ENCODE measurements at regions not wholly inside any gene's neighbourhood (a gene's known extent, or its start where the extent isn't known, plus 50 kb on each side); places are given as distances from the start of the nearest gene placed in this dataset.

DNA sequence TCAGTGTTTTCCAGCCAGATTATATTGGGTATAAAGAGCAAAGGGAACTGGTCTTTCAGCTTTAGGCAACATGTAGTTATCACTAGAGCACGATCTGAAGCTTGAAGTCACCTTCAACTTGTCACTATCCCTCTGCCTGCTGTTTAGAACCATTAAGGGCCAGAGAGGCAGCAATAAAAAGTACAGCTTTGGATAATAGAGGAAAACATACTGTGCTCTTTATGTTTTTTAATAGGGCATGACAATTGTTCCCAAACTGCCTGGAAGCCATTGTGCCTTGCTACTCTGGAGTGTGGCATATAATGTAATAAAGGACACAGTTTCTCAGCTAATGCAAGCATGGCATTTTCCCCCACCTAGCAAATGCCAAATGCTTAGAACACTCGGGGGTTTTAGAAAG, 1912.0 kb upstream of the RAG2 start:
- Histone ChIP-seq H3K27ac (no peak overlapping the region), H3K9me3 (ENCODE audit: low read depth) (no peaks in the 10 kb centered on the region), H3K4me2 (ENCODE audit: unreplicated experiment) (no peak overlapping the region), H4K20me1 (ENCODE audit: insufficient read depth) (no peaks in the 10 kb centered on the region), H3K79me2 (ENCODE audit: insufficient read depth) (no peaks in the 10 kb centered on the region), H3F3A (ENCODE audit: insufficient read depth) (no peaks in the 10 kb centered on the region), H3K4me1 (ENCODE audit: insufficient read depth) (no peaks in the 10 kb centered on the region), H3K9ac (no peak overlapping the region), H3K4me3 (no peak overlapping the region), H3K9me2 (ENCODE audit: insufficient read depth) (no peaks in the 10 kb centered on the region), H3K36me3 (ENCODE audit: low read depth) (no peaks in the 10 kb centered on the region), H2AFZ (no peak overlapping the region), H3K27me3 (replicated peaks; ENCODE audit: insufficient read depth) (no peaks in the 10 kb centered on the region)
- WGBS, 2 experiments (ENCODE audit: low coverage in 1 of 2, low lambda C conversion rate in 2 of 2, missing lambda C conversion rate in 2 of 2): 0 to 4% methylated on average over 2 of the region's 2 CpGs
- TF ChIP-seq EZH2 (IDR thresholded peaks at IDR 0.05; ENCODE audit: insufficient read depth, poor library complexity, severe bottlenecking): no peak
- no peak for TF ChIP-seq EZH2phosphoT487 (IDR thresholded peaks at IDR 0.05; ENCODE audit: insufficient read depth, low read depth)
- in situ Hi-C loops (cut with MboI): no loop called here
- DNase-seq: no peak

DNA sequence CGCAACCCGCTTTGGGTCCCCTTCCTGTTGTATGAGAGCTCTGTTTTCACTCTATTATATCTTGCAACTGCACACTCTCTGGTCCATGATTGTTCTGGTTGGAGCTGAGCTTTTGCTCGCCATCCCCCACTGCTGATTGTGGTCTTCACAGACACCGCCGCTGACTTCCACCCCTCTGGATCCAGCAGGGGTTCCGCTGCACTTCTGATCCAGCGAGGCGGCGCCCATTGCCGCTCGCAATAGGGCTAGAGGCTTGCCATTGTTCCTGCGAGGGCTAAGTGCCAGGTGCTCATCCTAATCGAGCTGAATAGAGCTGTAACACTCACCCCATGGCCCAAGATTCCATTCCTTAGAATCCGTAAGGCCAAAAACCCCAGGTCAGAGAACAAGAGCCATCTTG, 1905.8 kb upstream of the RAG2 start:
- H3K27ac ChIP-seq: no peak overlapping the region
- no peaks in the 10 kb centered on the region for H3K79me2 ChIP-seq (ENCODE audit: insufficient read depth)
- H4K20me1 ChIP-seq (ENCODE audit: insufficient read depth): no peaks in the 10 kb centered on the region
- H3K4me2 ChIP-seq (ENCODE audit: unreplicated experiment): no peak overlapping the region
- H3K27me3 ChIP-seq (replicated peaks; ENCODE audit: insufficient read depth): no peaks in the 10 kb centered on the region
- in situ Hi-C loops (cut with MboI): no loop called here
- H3K9me3 ChIP-seq (ENCODE audit: low read depth): no peaks in the 10 kb centered on the region
- H2AFZ ChIP-seq: no peak overlapping the region
- no peaks in the 10 kb centered on the region for H3K4me1 ChIP-seq (ENCODE audit: insufficient read depth)
- H3K9ac ChIP-seq: no peak overlapping the region
- no peak overlapping the region for H3K4me3 ChIP-seq
- DNase-seq: no peak
- no peaks in the 10 kb centered on the region for H3K9me2 ChIP-seq (ENCODE audit: insufficient read depth)
- TF ChIP-seq EZH2phosphoT487 (IDR thresholded peaks at IDR 0.05; ENCODE audit: insufficient read depth, low read depth) (no peak), EZH2 (IDR thresholded peaks at IDR 0.05; ENCODE audit: insufficient read depth, poor library complexity, severe bottlenecking) (no peak)
- H3F3A ChIP-seq (ENCODE audit: insufficient read depth): no peaks in the 10 kb centered on the region
- WGBS, 2 experiments (ENCODE audit: low coverage in 1 of 2, low lambda C conversion rate in 2 of 2, missing lambda C conversion rate in 2 of 2): 47 to 56% methylated on average over 14 of the region's 14 CpGs
- H3K36me3 ChIP-seq (ENCODE audit: low read depth): no peaks in the 10 kb centered on the region

DNA sequence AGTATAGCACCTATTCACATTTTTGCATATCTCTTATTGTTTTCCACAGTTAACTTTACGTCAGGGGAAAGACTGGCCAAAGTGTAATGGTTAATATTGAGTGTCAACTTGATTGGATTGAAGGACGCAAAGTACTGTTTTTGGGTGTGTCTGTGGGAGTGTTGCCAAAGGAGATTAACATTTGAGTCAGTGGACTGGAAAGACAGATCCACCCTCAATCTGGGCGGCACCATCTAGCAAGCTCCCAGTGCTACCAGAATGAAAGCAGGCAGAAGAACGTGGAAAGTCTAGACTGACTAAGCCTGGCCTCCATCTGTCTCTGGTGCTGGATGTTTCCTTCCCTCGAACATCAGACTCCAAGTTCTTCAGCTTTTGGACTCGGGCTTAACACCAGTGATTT, 1900.7 kb upstream of the RAG2 start:
- no peaks in the 10 kb centered on the region for H3F3A ChIP-seq (ENCODE audit: insufficient read depth)
- no peak overlapping the region for H3K27ac ChIP-seq
- no peaks in the 10 kb centered on the region for H3K9me3 ChIP-seq (ENCODE audit: low read depth)
- no peak overlapping the region for H3K9ac ChIP-seq
- TF ChIP-seq EZH2phosphoT487 (IDR thresholded peaks at IDR 0.05; ENCODE audit: insufficient read depth, low read depth): no peak
- TF ChIP-seq EZH2 (IDR thresholded peaks at IDR 0.05; ENCODE audit: insufficient read depth, poor library complexity, severe bottlenecking): no peak
- no peaks in the 10 kb centered on the region for H3K27me3 ChIP-seq (replicated peaks; ENCODE audit: insufficient read depth)
- no peak overlapping the region for H3K4me2 ChIP-seq (ENCODE audit: unreplicated experiment)
- H3K4me1 ChIP-seq (ENCODE audit: insufficient read depth): no peaks in the 10 kb centered on the region
- no peak overlapping the region for H2AFZ ChIP-seq
- no peak overlapping the region for H3K4me3 ChIP-seq
- 16% methylated on average over 6 of the region's 6 CpGs for WGBS, 2 experiments (ENCODE audit: low coverage in 1 of 2, low lambda C conversion rate in 2 of 2, missing lambda C conversion rate in 2 of 2)
- DNase-seq: no peak
- H3K79me2 ChIP-seq (ENCODE audit: insufficient read depth): no peaks in the 10 kb centered on the region
- no peaks in the 10 kb centered on the region for H3K36me3 ChIP-seq (ENCODE audit: low read depth)
- in situ Hi-C loops (cut with MboI): no loop called here
- no peaks in the 10 kb centered on the region for H4K20me1 ChIP-seq (ENCODE audit: insufficient read depth)
- no peaks in the 10 kb centered on the region for H3K9me2 ChIP-seq (ENCODE audit: insufficient read depth)

DNA sequence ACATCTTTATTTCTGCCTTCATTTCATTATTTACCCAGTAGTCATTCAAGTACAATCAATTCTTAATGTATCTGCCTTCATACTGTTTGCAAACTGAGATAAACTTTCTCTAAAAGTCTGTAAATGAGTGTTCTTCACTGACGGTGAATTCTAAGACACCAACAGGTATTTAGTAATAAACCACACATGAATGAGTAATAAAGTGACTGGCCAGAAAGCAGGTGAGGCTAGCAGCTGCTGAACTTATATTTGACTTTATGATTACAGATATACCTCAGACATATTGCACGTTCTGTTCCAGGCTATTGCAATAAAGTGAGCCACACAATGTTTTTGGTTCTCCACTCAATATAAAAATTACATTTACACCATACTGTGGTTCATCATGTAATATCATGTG, 1894.0 kb upstream of the RAG2 start:
- no peaks in the 10 kb centered on the region for H3K9me2 ChIP-seq (ENCODE audit: insufficient read depth)
- TF ChIP-seq EZH2phosphoT487 (IDR thresholded peaks at IDR 0.05; ENCODE audit: insufficient read depth, low read depth): no peak
- TF ChIP-seq EZH2 (IDR thresholded peaks at IDR 0.05; ENCODE audit: insufficient read depth, poor library complexity, severe bottlenecking): no peak
- no peak overlapping the region for H3K4me2 ChIP-seq (ENCODE audit: unreplicated experiment)
- H3K27me3 ChIP-seq (replicated peaks; ENCODE audit: insufficient read depth): no peaks in the 10 kb centered on the region
- no peaks in the 10 kb centered on the region for H3K9me3 ChIP-seq (ENCODE audit: low read depth)
- no peak overlapping the region for H3K27ac ChIP-seq
- H4K20me1 ChIP-seq (ENCODE audit: insufficient read depth): no peaks in the 10 kb centered on the region
- H3K4me1 ChIP-seq (ENCODE audit: insufficient read depth): no peaks in the 10 kb centered on the region
- no peaks in the 10 kb centered on the region for H3K79me2 ChIP-seq (ENCODE audit: insufficient read depth)
- 31 to 45% methylated on average over 2 of the region's 2 CpGs for WGBS, 2 experiments (ENCODE audit: low coverage in 1 of 2, low lambda C conversion rate in 2 of 2, missing lambda C conversion rate in 2 of 2)
- in situ Hi-C loops (cut with MboI): no loop called here
- H3K4me3 ChIP-seq: no peak overlapping the region
- DNase-seq: no peak
- no peaks in the 10 kb centered on the region for H3K36me3 ChIP-seq (ENCODE audit: low read depth)
- no peak overlapping the region for H3K9ac ChIP-seq
- no peak overlapping the region for H2AFZ ChIP-seq
- no peaks in the 10 kb centered on the region for H3F3A ChIP-seq (ENCODE audit: insufficient read depth)

DNA sequence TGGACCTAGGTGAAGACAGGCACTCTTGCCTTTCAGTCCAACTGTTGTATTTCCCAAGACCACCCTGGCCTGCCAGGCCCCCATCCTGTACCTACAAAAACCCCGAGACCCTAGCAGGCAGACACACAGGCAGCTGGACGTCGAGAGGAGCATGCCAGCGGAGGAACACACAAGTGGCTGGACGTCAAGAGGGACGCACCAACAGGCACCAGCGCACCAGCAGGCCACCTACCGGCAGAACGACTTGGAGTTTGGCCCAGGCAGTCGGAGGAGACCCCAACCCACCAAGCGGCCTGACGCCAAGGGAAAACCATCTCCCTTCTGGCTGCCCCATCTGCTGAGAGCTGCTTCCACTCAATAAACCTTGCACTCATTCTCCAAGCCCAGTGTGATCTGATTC, 1883.4 kb upstream of the RAG2 start:
- no peak overlapping the region for H3K27ac ChIP-seq
- TF ChIP-seq EZH2phosphoT487 (IDR thresholded peaks at IDR 0.05; ENCODE audit: insufficient read depth, low read depth) (no peak), EZH2 (IDR thresholded peaks at IDR 0.05; ENCODE audit: insufficient read depth, poor library complexity, severe bottlenecking) (no peak)
- H3K36me3 ChIP-seq (ENCODE audit: low read depth): no peaks in the 10 kb centered on the region
- DNase-seq: no peak
- H2AFZ ChIP-seq: no peak overlapping the region
- no peaks in the 10 kb centered on the region for H3K9me3 ChIP-seq (ENCODE audit: low read depth)
- H3K9me2 ChIP-seq (ENCODE audit: insufficient read depth): no peaks in the 10 kb centered on the region
- no peak overlapping the region for H3K4me2 ChIP-seq (ENCODE audit: unreplicated experiment)
- H3K79me2 ChIP-seq (ENCODE audit: insufficient read depth): no peaks in the 10 kb centered on the region
- H3K4me1 ChIP-seq (ENCODE audit: insufficient read depth): no peaks in the 10 kb centered on the region
- H3K4me3 ChIP-seq: no peak overlapping the region
- H3K27me3 ChIP-seq (replicated peaks; ENCODE audit: insufficient read depth): no peaks in the 10 kb centered on the region
- no peak overlapping the region for H3K9ac ChIP-seq
- in situ Hi-C loops (cut with MboI): no loop called here
- H3F3A ChIP-seq (ENCODE audit: insufficient read depth): no peaks in the 10 kb centered on the region
- H4K20me1 ChIP-seq (ENCODE audit: insufficient read depth): no peaks in the 10 kb centered on the region
- WGBS, 2 experiments (ENCODE audit: low coverage in 1 of 2, low lambda C conversion rate in 2 of 2, missing lambda C conversion rate in 2 of 2): 48 to 51% methylated on average over 12 of the region's 12 CpGs

Measured in GM23248 (cell line).